ENCODE measurements at regions not wholly inside any gene's neighbourhood (a gene's known extent, or its start where the extent isn't known, plus 50 kb on each side); places are given as distances from the start of the nearest gene placed in this dataset.

- no peak for TF ChIP-seq ZNF580 (CRISPR knock-in tag; IDR thresholded peaks at IDR 0.05; ENCODE audit: borderline replicate concordance, low read depth)
- no peak for TF ChIP-seq ZNF121 (CRISPR knock-in tag; IDR thresholded peaks at IDR 0.05)
- TF ChIP-seq JARID2 (CRISPR knock-in tag; IDR thresholded peaks at IDR 0.05; ENCODE audit: insufficient replicate concordance): no peak
- no peak for TF ChIP-seq ZNF34 (CRISPR knock-in tag; IDR thresholded peaks at IDR 0.05; ENCODE audit: borderline replicate concordance)
- no peak for TF ChIP-seq ZNF276 (CRISPR knock-in tag; IDR thresholded peaks at IDR 0.05; ENCODE audit: low read depth)
- TF ChIP-seq SKI (IDR thresholded peaks at IDR 0.05; ENCODE audit: partially characterized antibody): no peak
- no peak for TF ChIP-seq ZUFSP (CRISPR knock-in tag; IDR thresholded peaks at IDR 0.05; ENCODE audit: borderline replicate concordance)
- peak; percentile 53 to 70; a peak in 2 of 4 replicates for TF ChIP-seq EP300 (IDR thresholded peaks at IDR 0.05; ENCODE audit: low read depth in 2 of 2, low read length in 2 of 2)
- no peak for TF ChIP-seq EP300 (CRISPR knock-in tag; IDR thresholded peaks at IDR 0.05; ENCODE audit: borderline replicate concordance)
- TF ChIP-seq NPAS2 (CRISPR knock-in tag; IDR thresholded peaks at IDR 0.05; ENCODE audit: borderline replicate concordance): no peak
- no peak for TF ChIP-seq MED13 (CRISPR knock-in tag; IDR thresholded peaks at IDR 0.05)
- TF ChIP-seq SCMH1 (CRISPR knock-in tag; IDR thresholded peaks at IDR 0.05; ENCODE audit: borderline replicate concordance): no peak
- TF ChIP-seq PRMT3 (CRISPR knock-in tag; IDR thresholded peaks at IDR 0.05; ENCODE audit: borderline replicate concordance, low read depth): no peak
- no peak for TF ChIP-seq ZNF567 (CRISPR knock-in tag; IDR thresholded peaks at IDR 0.05; ENCODE audit: borderline replicate concordance)
- no peak for TF ChIP-seq FOXM1 (CRISPR knock-in tag; IDR thresholded peaks at IDR 0.05)
- TF ChIP-seq ZSCAN22 (CRISPR knock-in tag; IDR thresholded peaks at IDR 0.05): no peak
- TF ChIP-seq ZNF660 (CRISPR knock-in tag; IDR thresholded peaks at IDR 0.05; ENCODE audit: borderline replicate concordance, low read depth): no peak
- no peak for TF ChIP-seq PHF20 (CRISPR knock-in tag; IDR thresholded peaks at IDR 0.05)
- TF ChIP-seq SNAI1 (CRISPR knock-in tag; IDR thresholded peaks at IDR 0.05; ENCODE audit: borderline replicate concordance): no peak
- no peak for TF ChIP-seq ZHX1 (CRISPR knock-in tag; IDR thresholded peaks at IDR 0.05; ENCODE audit: low read depth)
- TF ChIP-seq SYNCRIP (IDR thresholded peaks at IDR 0.05; ENCODE audit: insufficient read depth, low read depth, low read length): no peak
- TF ChIP-seq FOSL2 (CRISPR knock-in tag; IDR thresholded peaks at IDR 0.05): no peak
- TF ChIP-seq LCORL (IDR thresholded peaks at IDR 0.05): no peak
- TF ChIP-seq LCORL (CRISPR knock-in tag; IDR thresholded peaks at IDR 0.05): peak; percentile 29; the same call in 1 of the 2 replicates
- peak; percentile 64 for TF ChIP-seq NCOR1 (IDR thresholded peaks at IDR 0.05; ENCODE audit: borderline replicate concordance, low read length)
These were observed 66.6 kb upstream of the RPH3AL start (continued) for GRCh38 chr17:419073-419735.

Measured in HepG2 (cell line).